ENCODE measurements at regions not wholly inside any gene's neighbourhood (a gene's known extent, or its start where the extent isn't known, plus 50 kb on each side); places are given as distances from the start of the nearest gene placed in this dataset.
"Not testable (repeated sequence)": the region's sequence is repeated elsewhere in the genome, so short reads cannot be mapped to it uniquely, and the experiment has no call there.

- H3K27me3 ChIP-seq, result no peaks in the 10 kb centered on the region
- TF ChIP-seq EP300 (IDR thresholded peaks at IDR 0.05), result no peak
- no peak for TF ChIP-seq POLR2AphosphoS5 (IDR thresholded peaks at IDR 0.05)
- no peak for TF ChIP-seq POLR2A (IDR thresholded peaks at IDR 0.05)
- TF ChIP-seq, protein P1, sequence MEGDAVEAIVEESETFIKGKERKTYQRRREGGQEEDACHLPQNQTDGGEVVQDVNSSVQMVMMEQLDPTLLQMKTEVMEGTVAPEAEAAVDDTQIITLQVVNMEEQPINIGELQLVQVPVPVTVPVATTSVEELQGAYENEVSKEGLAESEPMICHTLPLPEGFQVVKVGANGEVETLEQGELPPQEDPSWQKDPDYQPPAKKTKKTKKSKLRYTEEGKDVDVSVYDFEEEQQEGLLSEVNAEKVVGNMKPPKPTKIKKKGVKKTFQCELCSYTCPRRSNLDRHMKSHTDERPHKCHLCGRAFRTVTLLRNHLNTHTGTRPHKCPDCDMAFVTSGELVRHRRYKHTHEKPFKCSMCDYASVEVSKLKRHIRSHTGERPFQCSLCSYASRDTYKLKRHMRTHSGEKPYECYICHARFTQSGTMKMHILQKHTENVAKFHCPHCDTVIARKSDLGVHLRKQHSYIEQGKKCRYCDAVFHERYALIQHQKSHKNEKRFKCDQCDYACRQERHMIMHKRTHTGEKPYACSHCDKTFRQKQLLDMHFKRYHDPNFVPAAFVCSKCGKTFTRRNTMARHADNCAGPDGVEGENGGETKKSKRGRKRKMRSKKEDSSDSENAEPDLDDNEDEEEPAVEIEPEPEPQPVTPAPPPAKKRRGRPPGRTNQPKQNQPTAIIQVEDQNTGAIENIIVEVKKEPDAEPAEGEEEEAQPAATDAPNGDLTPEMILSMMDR (IDR thresholded peaks at IDR 0.05), result no peak
- H3K9me3 ChIP-seq, result no peaks in the 10 kb centered on the region
- 60 to 66% methylated on average over 3 of the region's 3 CpGs for WGBS, 2 donors
- DNase-seq (no peak), ATAC-seq (ENCODE audit: low FRiP score in 2 of 2) (no peak)
- H3K36me3 ChIP-seq, result no peaks in the 10 kb centered on the region
- H3K4me1 ChIP-seq, result peaks cover 0 to 14% (median 6%) of the 10 kb centered on the region in 4 donors
- no peak overlapping the region for H3K4me3 ChIP-seq
- no peak overlapping the region for H3K27ac ChIP-seq
These were observed 254.6 kb downstream of the SMARCA2 start for GRCh38 chr9:2269778-2270177.

- Histone ChIP-seq H3K27me3 (no peaks in the 10 kb centered on the region), H3K4me1 (peaks cover 0 to 14% (median 6%) of the 10 kb centered on the region in 4 donors), H3K36me3 (no peaks in the 10 kb centered on the region), H3K4me3 (no peak overlapping the region), H3K27ac (no peak overlapping the region), H3K9me3 (no peaks in the 10 kb centered on the region)
- 72 to 93% methylated on average over 5 of the region's 5 CpGs for WGBS, 2 donors
- DNase-seq (no peak), ATAC-seq (ENCODE audit: low FRiP score in 2 of 2) (no peak)
- TF ChIP-seq EP300 (IDR thresholded peaks at IDR 0.05), result no peak
- TF ChIP-seq, protein P1 (IDR thresholded peaks at IDR 0.05), result no peak
These were observed 255.4 kb downstream of the SMARCA2 start for GRCh38 chr9:2270565-2270964.

DNA sequence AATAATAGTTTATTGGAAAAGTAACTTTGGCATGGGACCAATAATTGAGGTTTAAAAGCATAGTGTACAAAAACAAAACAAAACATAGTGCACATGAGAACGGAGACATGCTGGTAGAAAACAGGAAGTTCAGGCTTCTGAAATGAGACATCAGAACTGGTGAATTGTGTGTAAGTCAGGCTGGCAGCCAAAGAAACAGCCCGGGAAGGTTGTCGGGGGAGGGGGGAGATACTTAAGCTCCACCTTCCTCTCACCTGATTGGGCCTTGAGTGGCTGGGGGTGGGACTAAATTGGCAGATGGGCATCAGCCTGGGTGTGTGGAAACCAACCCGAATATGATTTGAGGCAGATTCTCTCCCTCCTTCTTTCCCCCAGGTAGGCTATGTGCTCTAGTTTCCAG is 256.3 kb downstream of the SMARCA2 start:
- Histone ChIP-seq H3K9me3 (no peaks in the 10 kb centered on the region), H3K27me3 (no peaks in the 10 kb centered on the region), H3K4me3 (no peak overlapping the region), H3K4me1 (peaks cover 0 to 14% (median 6%) of the 10 kb centered on the region in 4 donors), H3K36me3 (no peaks in the 10 kb centered on the region), H3K27ac (no peak overlapping the region)
- peak in 1 of 2 donors; percentile 48 for DNase-seq
- WGBS, 2 donors, result 27 to 36% methylated on average over 4 of the region's 4 CpGs
- peak in 1 of 2 donors; percentile 74 for ATAC-seq (ENCODE audit: low FRiP score in 2 of 2)
- TF ChIP-seq POLR2AphosphoS5 (IDR thresholded peaks at IDR 0.05) (no peak), EP300 (IDR thresholded peaks at IDR 0.05) (no peak), POLR2A (IDR thresholded peaks at IDR 0.05) (no peak)
- TF ChIP-seq, protein P1 (IDR thresholded peaks at IDR 0.05), result no peak

GRCh38 chr9:2274762-2275161 is 259.6 kb downstream of the SMARCA2 start:
- Histone ChIP-seq H3K27ac (no peak overlapping the region), H3K27me3 (no peaks in the 10 kb centered on the region), H3K4me3 (no peak overlapping the region), H3K9me3 (no peaks in the 10 kb centered on the region), H3K4me1 (peaks cover 0 to 8% (median 2%) of the 10 kb centered on the region in 4 donors), H3K36me3 (no peaks in the 10 kb centered on the region)
- ATAC-seq (ENCODE audit: low FRiP score in 2 of 2) (no peak), DNase-seq (no peak)
- WGBS, 2 donors, result 68 to 79% methylated on average over 4 of the region's 4 CpGs
- TF ChIP-seq EP300 (IDR thresholded peaks at IDR 0.05) (no peak), POLR2AphosphoS5 (IDR thresholded peaks at IDR 0.05) (no peak)
- TF ChIP-seq, protein P1 (IDR thresholded peaks at IDR 0.05), result no peak

- TF ChIP-seq, protein P1 (IDR thresholded peaks at IDR 0.05), result no peak
- TF ChIP-seq POLR2AphosphoS5 (IDR thresholded peaks at IDR 0.05) (no peak), EP300 (IDR thresholded peaks at IDR 0.05) (no peak), POLR2A (IDR thresholded peaks at IDR 0.05) (no peak)
- 93 to 95% methylated on average over 10 of the region's 10 CpGs for WGBS, 2 donors
These were observed 261.1 kb downstream of the SMARCA2 start for GRCh38 chr9:2276296-2276695.

GRCh38 chr9:2277133-2277532 is 262.0 kb downstream of the SMARCA2 start:
- not testable (repeated sequence) for H3K4me1 ChIP-seq; H3K27me3 ChIP-seq; H3K9me3 ChIP-seq; ATAC-seq (ENCODE audit: low FRiP score in 2 of 2); H3K36me3 ChIP-seq; DNase-seq
- WGBS, 2 donors, result 55 to 63% methylated on average over 8 to 9 of the region's 9 CpGs
- peak overlapping the region in 2 of 4 donors; percentile 41 to 58 for H3K27ac ChIP-seq
- H3K4me3 ChIP-seq, result peak overlapping the region in 3 of 4 donors; percentile 10 to 21 (median 19)

More at GRCh38 chr9:2276296-2276695, 261.1 kb downstream of the SMARCA2 start:
- no peak for ATAC-seq (ENCODE audit: low FRiP score in 2 of 2)
- H3K9me3 ChIP-seq, result no peaks in the 10 kb centered on the region
- no peaks in the 10 kb centered on the region for H3K36me3 ChIP-seq
- peak overlapping the region in 3 of 4 donors; percentile 10 to 21 (median 19) for H3K4me3 ChIP-seq
- peaks cover 0 to 4% (median 0%) of the 10 kb centered on the region in 4 donors for H3K4me1 ChIP-seq
- no peak for DNase-seq
- H3K27ac ChIP-seq, result peak overlapping the region; percentile 41 to 58 (median 54)
- no peaks in the 10 kb centered on the region for H3K27me3 ChIP-seq

DNA sequence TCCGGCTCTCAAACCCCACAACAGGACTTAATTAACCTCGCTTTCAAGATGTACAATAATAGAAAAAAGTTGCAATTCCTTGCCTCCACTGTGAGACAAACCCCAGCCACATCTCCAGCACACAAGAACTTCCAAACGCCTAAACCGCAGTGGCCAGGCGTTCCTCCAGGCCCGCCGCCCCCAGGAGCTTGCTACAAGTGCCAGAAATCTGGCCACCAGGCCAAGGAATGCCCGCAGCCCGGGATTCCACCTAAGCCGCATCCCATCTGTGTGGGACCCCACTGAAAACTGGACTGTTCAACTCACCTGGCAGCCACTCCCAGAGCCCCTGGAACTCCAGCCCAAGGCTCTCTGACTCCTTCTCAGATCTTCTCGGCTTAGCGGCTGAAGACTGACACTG is 262.5 kb downstream of the SMARCA2 start:
- DNase-seq, result peak in 1 of 2 donors; percentile 67
- H3K9me3 ChIP-seq; H3K36me3 ChIP-seq; H3K4me3 ChIP-seq; ATAC-seq (ENCODE audit: low FRiP score in 2 of 2); H3K27me3 ChIP-seq; H3K4me1 ChIP-seq: not testable (repeated sequence)
- WGBS, 2 donors, result 87 to 93% methylated on average over 12 of the region's 12 CpGs
- peak overlapping the region in 1 of 4 donors; percentile 23 for H3K27ac ChIP-seq

All from upper lobe of left lung (tissue), 6 donors.